PC-9 (cell line): ENCODE measurements at regions not wholly inside any gene's neighbourhood (a gene's known extent, or its start where the extent isn't known, plus 50 kb on each side); places are given as distances from the start of the nearest gene placed in this dataset.

Source experiments
- EZH2 ChIP-seq: fragments of 200-600 bp; sonication (generic); IDR thresholded peaks from 2 replicates; pipeline ENCODE4 v1.8.0; 2017; ENCODE audit warnings: antibody characterized with exemption, low read depth
- TF ChIP-seq, protein P1 (sequence below): fragments of 200-600 bp; sonication (generic); conservative IDR thresholded peaks from 2 replicates; pipeline ENCODE4 v1.6.1; 2017; ENCODE audit warnings: mixed run types, antibody characterized with exemption, mild to moderate bottlenecking, moderate library complexity

DNA sequence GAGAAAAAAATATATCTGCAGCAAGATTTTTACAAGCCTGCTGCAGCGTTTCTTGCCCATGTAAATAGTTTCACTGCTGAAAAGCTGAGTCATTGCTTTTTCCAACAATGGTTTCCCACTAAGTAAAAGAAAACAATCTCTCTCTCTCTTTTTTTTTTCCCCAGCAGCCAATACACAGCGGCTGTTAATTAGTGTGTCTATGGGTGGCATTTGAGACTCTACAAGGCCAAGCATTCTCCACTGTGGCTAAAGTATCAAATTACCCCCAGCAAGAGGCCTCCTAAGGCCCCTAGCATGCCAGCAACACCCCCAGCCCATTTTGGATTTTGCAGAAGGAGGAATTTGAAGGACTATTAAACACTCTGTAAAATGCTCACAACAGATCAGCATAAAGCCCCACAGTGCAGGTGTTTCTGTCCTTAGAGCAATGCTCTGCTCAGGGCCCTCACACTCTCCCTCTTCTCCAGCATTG lies 837.4 kb downstream of the TRIML1 start:
- TF ChIP-seq, protein P1, sequence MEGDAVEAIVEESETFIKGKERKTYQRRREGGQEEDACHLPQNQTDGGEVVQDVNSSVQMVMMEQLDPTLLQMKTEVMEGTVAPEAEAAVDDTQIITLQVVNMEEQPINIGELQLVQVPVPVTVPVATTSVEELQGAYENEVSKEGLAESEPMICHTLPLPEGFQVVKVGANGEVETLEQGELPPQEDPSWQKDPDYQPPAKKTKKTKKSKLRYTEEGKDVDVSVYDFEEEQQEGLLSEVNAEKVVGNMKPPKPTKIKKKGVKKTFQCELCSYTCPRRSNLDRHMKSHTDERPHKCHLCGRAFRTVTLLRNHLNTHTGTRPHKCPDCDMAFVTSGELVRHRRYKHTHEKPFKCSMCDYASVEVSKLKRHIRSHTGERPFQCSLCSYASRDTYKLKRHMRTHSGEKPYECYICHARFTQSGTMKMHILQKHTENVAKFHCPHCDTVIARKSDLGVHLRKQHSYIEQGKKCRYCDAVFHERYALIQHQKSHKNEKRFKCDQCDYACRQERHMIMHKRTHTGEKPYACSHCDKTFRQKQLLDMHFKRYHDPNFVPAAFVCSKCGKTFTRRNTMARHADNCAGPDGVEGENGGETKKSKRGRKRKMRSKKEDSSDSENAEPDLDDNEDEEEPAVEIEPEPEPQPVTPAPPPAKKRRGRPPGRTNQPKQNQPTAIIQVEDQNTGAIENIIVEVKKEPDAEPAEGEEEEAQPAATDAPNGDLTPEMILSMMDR = no peak
- no peak for TF ChIP-seq EZH2
